PC-3 (cell line): ENCODE measurements at regions not wholly inside any gene's neighbourhood (a gene's known extent, or its start where the extent isn't known, plus 50 kb on each side); places are given as distances from the start of the nearest gene placed in this dataset.

Experiments used
- ATAC-seq: fragments of 200-7000 bp; cut with Tn5 transposase; 2 replicates; pipeline ENCODE4 v1.9.1; 2020; ENCODE audit warnings: mild to moderate bottlenecking, moderate library complexity
- BruUV-seq: library from RNA; stranded (reverse); fragments of 400-500 nt; replicated peaks from 2 replicates; lab custom pipeline; 2021; lab: Mats Ljungman, UMichigan
- CTCF ChIA-PET: fragments of 300-600 bp; sonication (Branson Sonifier 250); formaldehyde crosslinking; loops from one replicate; lab custom pipeline; 2022; ENCODE audit warnings: antibody characterized with exemption; lab: Charles Lee
- POLR2A ChIA-PET: fragments of 300-600 bp; sonication (Branson Sonifier 250); formaldehyde crosslinking; loops from one replicate; lab custom pipeline; 2022; ENCODE audit warnings: antibody characterized with exemption; ENCODE audit not compliant: unreplicated experiment; lab: Charles Lee
- DNase-seq: peaks from one replicate; pipeline ENCODE4 v3.0.0-alpha.2; 2015
- H2AFZ ChIP-seq: fragments of 300-600 bp; sonication (generic); 2 replicates; pipeline ENCODE4 v1.6.0; 2016; ENCODE audit warnings: antibody characterized with exemption, low read length
- H3F3A ChIP-seq: fragments of 300-600 bp; sonication (generic); one replicate; pipeline ENCODE4 v1.6.0; 2017; ENCODE audit warnings: antibody characterized with exemption, low read length, control low read depth, mild to moderate bottlenecking; ENCODE audit not compliant: unreplicated experiment
- H3K27ac ChIP-seq: fragments of 300-600 bp; sonication (generic); 2 replicates; pipeline ENCODE4 v1.5.1; 2016; ENCODE audit warnings: mild to moderate bottlenecking, low read length
- H3K27me3 ChIP-seq: fragments of 300-600 bp; sonication (generic); 2 replicates; pipeline ENCODE4 v1.6.1; 2016; ENCODE audit warnings: low read length, mixed read lengths
- H3K36me3 ChIP-seq: fragments of 300-600 bp; sonication (generic); 2 replicates; pipeline ENCODE4 v1.6.1; 2016; ENCODE audit warnings: low read depth, mixed run types, low read length, mixed read lengths
- H3K4me1 ChIP-seq: fragments of 300-600 bp; sonication (generic); 2 replicates; pipeline ENCODE4 v1.5.1; 2016; ENCODE audit warnings: low read length; ENCODE audit not compliant: insufficient read depth
- H3K4me2 ChIP-seq: fragments of 300-600 bp; sonication (generic); 2 replicates; pipeline ENCODE4 v1.6.0; 2016; ENCODE audit warnings: low read length
- H3K4me3 ChIP-seq: fragments of 300-600 bp; sonication (generic); 2 replicates; pipeline ENCODE4 v1.5.1; 2016; ENCODE audit warnings: mild to moderate bottlenecking, low read length, mixed read lengths
- H3K79me2 ChIP-seq: fragments of 300-600 bp; sonication (generic); 2 replicates; pipeline ENCODE4 v1.6.1; 2017; ENCODE audit warnings: low read length, mixed read lengths
- H3K9ac ChIP-seq: fragments of 300-600 bp; sonication (generic); 2 replicates; pipeline ENCODE4 v1.6.0; 2016; ENCODE audit warnings: mild to moderate bottlenecking, low read length
- H3K9me2 ChIP-seq: fragments of 300-600 bp; sonication (generic); replicated peaks from 2 replicates; pipeline ENCODE4 v1.6.1; 2016; ENCODE audit warnings: mixed run types, low read length, mixed read lengths
- H3K9me3 ChIP-seq: fragments of 300-600 bp; sonication (generic); 2 replicates; pipeline ENCODE4 v1.6.1; 2016; ENCODE audit warnings: low read length, mixed read lengths
- H4K20me1 ChIP-seq: fragments of 300-600 bp; sonication (generic); 2 replicates; pipeline ENCODE4 v1.6.1; 2016; ENCODE audit warnings: low read length, mixed read lengths
- CTCF ChIP-seq: fragments of 300-600 bp; sonication (generic); conservative IDR thresholded peaks from 2 replicates; pipeline ENCODE4 v1.5.1; 2017; ENCODE audit warnings: antibody characterized with exemption, low read depth, mild to moderate bottlenecking, low read length
- EZH2 ChIP-seq: fragments of 300-600 bp; sonication (generic); IDR thresholded peaks from one replicate; pipeline ENCODE4 v1.6.1; 2017; ENCODE audit warnings: antibody characterized with exemption, mild to moderate bottlenecking, low read length; ENCODE audit not compliant: unreplicated experiment
- EZH2phosphoT487 ChIP-seq: fragments of 300-600 bp; sonication (generic); IDR thresholded peaks from 2 replicates; pipeline ENCODE4 v1.6.1; 2018; ENCODE audit warnings: mild to moderate bottlenecking, antibody characterized with exemption, low read length, borderline replicate concordance
- intact Hi-C: fragments of 100-400 bp; cut with micrococcal nuclease; formaldehyde crosslinking; loops from 2 replicates; pipeline ENCODE4 v1.9.0; 2023

GRCh38 chr18:24721388-24721787, 261.0 kb downstream of the HRH4 start:
- CTCF ChIA-PET, result no interaction called here

GRCh38 chr18:24725644-24726415, 265.4 kb downstream of the HRH4 start:
- Histone ChIP-seq H4K20me1 (no peaks in the 10 kb centered on the region), H3K27ac (no peak overlapping the region), H3F3A (no peaks in the 10 kb centered on the region), H3K27me3 (peaks cover 66% of the 10 kb centered on the region), H3K79me2 (no peaks in the 10 kb centered on the region), H3K36me3 (no peaks in the 10 kb centered on the region), H3K4me2 (no peak overlapping the region), H3K9me2 (no peaks in the 10 kb centered on the region), H3K9me3 (no peaks in the 10 kb centered on the region), H2AFZ (no peak overlapping the region), H3K4me1 (no peaks in the 10 kb centered on the region), H3K4me3 (no peak overlapping the region), H3K9ac (no peak overlapping the region)
- no TSS peak for BruUV-seq
- intact Hi-C loops, result loop anchor here (1.0 to 10.0 kb wide), 4 partner anchors 126 to 371 kb away; no protein-coding TSS in a partner anchor
- ChIA-PET POLR2A (no interaction called here), CTCF (interaction anchor here (0.6 to 1.2 kb wide), 6 partner anchors 126 to 237 kb away, joined by 3 to 6 read pairs (median 5); no protein-coding TSS in a partner anchor)
- TF ChIP-seq EZH2 (no peak), EZH2phosphoT487 (no peak), CTCF (no peak)
- no peak for DNase-seq
- no peak for ATAC-seq

More at GRCh38 chr18:24721388-24721787, 261.0 kb downstream of the HRH4 start:
- intact Hi-C loops, result loop anchor here (10.0 kb wide), 1 partner anchor 367 kb away; no protein-coding TSS in a partner anchor
- peaks cover 46% of the 10 kb centered on the region for H3K27me3 ChIP-seq
- H3K4me1 ChIP-seq, result no peaks in the 10 kb centered on the region
- no TSS peak for BruUV-seq
- DNase-seq (no peak), ATAC-seq (no peak)
- no peak overlapping the region for H2AFZ ChIP-seq
- no peaks in the 10 kb centered on the region for H3K79me2 ChIP-seq
- POLR2A ChIA-PET, result no interaction called here
- no peak overlapping the region for H3K27ac ChIP-seq
- H3K9me3 ChIP-seq, result no peaks in the 10 kb centered on the region
- H3K36me3 ChIP-seq, result no peaks in the 10 kb centered on the region
- H3F3A ChIP-seq, result no peaks in the 10 kb centered on the region
- H3K9me2 ChIP-seq, result no peaks in the 10 kb centered on the region
- TF ChIP-seq EZH2 (no peak), CTCF (no peak), EZH2phosphoT487 (no peak)
- H4K20me1 ChIP-seq, result no peaks in the 10 kb centered on the region
- no peak overlapping the region for H3K4me3 ChIP-seq
- H3K4me2 ChIP-seq, result no peak overlapping the region
- no peak overlapping the region for H3K9ac ChIP-seq
